ENCODE measurements at regions not wholly inside any gene's neighbourhood (a gene's known extent, or its start where the extent isn't known, plus 50 kb on each side); places are given as distances from the start of the nearest gene placed in this dataset.

DNA sequence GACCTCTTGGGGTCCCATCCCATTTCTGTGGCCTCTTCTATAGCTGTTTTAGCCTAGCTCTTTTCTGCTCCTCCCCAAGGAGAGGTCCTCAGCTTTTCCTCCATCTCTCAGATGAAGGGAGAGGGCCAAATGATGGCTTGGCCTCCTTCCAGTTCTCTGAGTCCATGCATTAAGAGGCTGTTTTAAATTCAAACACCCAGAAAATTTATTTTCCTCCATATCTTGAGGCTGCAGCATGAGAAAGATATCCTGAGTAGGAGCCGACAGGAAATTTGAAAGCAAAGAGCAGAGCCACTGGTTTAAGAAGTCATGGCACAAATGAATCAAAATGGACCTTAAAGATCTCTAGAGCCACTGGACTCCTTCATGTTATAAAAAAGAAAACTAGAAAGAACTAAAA, 558.8 kb downstream of the MID1IP1 start:
- no peak for DNase-seq

DNA sequence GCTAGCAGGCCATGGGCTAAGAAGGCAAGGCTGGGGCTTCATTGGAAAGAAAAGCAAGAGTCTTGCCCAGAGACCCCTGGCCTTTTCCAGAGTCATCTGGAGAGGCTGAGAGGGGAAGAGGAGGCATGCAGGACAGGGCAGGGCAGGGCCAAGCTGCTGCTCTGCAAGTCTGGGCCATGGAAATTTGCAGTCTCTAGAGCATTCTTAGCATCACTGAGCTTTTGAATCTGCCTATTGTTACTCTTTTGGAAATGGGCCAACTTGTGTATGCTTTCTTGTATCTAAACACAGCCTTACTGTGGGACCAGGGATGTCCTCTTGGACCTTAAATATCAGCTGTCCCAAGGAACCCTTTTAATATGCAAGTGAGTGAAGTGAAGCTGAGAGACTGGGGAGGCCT, 560.5 kb downstream of the MID1IP1 start:
- DNase-seq: peak; percentile 0

- no peak for DNase-seq
These were observed 566.2 kb downstream of the MID1IP1 start for GRCh38 chrX:39367416-39367815.

DNA sequence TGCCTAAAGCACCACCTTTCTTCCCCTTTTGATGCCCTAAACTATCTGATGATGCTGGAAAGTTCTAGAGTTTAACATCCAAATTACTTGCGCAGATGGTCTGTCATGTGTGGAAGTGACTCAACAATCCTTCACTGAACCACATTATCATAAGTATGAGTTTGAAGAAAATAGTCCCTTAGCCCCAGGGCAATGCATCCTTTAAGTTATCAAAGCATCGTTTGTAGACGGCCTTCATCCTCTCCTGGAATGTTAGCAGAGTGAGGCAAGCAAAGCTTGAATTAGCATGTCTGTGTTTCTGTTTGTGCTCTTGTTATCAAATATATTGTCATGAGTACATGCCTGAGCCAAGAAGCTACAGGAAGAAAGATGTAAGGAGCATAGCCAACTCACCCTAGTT, 570.9 kb downstream of the MID1IP1 start:
- DNase-seq: no peak

DNA sequence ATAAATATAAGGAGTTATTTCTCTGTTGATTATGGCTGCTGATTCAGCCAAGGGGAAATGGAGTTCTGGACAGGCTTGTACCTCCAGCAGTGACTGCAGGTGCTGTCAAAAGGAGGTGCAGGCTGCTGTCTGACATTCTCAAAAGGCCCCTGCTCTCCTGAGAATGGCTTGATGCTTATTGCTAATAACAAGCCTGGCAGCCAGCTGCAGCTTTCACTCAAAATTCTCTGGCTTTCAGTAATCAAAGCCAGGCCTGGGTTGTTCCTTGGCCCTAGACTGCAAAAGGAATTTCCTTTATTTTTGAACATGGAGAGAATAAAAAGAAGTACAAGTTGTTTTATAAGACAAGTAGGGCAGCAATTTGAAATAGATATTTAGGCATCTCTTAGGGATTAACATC, 575.9 kb downstream of the MID1IP1 start:
- DNase-seq: peak; percentile 1

DNA sequence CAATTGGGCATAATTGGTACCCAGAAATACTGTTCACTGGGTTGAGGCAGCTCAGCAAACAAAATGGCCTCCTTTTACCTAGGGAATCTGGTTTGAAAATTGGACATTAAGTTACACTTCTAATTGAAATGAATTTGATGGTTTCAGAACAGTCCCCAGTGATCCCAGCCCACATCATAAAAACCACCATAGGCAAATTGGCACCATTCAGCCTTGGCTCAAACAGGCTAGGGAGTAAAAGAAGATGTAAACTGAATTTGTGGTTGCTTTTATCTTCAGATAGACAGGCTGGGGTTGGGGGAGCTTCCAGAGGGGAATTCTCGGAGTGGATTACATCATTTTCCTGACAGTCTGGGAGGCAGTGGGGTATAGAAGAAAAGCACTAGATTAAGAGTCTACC, 576.5 kb downstream of the MID1IP1 start:
- no peak for DNase-seq

- no peak for DNase-seq
These were observed 580.2 kb downstream of the MID1IP1 start for GRCh38 chrX:39381422-39381821.

DNA sequence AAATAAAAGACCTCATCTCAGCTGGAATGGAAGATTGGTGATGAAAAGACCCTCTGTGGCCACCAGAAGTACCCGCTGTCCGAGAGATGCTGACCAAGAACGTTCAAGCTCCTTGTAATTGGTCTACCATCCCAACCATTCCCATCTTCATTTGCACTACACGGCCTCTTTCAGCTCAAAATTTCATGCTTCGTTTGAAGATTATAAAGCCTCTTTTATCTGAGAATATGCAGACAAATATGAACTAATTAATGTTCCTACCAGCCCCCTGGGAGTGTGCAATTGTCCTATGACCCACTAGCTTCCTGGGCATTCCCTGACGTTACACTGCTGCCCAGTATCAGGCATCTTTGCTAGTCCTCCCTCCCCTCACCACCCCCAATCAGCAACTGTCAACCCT, 583.7 kb downstream of the MID1IP1 start:
- no peak for DNase-seq

GRCh38 chrX:39388730-39389129, 587.5 kb downstream of the MID1IP1 start:
- peak; percentile 23 for DNase-seq

DNA sequence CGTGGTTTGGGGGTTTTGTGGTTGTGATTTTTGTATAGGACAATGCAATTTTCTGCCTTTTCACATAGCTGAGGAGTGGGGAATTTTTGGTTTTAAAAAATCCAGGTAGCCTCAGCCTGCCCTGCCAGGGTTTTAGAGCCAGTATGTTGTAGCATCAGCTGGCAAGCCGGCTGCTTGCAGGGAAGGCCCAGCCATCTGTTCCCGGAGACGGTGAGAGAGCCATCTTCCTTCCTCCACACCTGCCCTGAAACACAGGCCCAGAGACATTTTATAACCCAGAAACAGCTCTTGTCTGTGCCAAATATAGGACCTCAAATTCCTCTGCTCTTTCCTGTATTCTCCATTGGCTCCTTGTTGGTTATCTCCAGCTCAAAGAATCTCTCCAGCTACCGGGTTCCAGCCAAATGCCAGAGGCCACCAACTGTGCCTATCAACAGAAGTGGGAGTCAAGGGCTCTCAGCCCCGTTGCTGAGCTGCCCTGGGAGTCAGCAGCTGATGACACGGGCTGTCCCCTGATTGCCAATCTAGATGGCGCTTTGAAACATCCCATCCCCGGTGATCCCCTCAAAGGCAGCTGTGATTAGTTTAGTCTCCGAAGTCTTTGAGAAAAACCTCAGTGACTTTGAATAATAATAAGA, 595.2 kb downstream of the MID1IP1 start:
- peak; percentile 16 for DNase-seq

DNA sequence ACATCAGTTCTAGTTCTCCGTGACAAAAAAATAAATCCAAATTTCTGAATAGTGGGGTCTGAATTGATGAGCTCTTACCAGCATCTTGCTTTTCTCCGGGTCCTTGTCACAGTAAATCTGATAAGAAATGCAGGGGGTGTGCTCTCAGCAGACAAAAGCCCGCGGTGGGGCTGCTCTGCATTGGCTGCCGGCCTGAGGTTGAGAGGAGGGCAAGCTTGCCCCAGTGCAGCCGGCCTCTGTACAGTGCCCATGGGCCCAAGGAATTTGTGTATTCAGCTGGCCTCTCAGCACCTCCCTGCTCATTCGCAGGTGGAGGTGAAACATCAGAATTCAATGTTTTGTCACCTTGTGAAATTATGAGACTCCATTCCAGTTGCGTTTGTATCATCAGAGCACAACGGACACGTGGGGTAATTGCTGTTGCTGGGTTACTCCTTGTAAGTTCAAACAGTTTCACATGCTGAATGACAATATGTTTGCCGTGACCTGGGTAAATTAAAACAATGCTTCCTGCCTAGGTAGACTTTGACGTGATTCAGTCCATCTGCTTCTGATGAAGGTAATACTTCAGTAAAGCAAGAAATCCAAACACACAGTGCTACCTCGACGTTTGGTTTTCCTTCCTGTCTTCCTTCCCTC, 596.4 kb downstream of the MID1IP1 start:
- peak; percentile 74 for DNase-seq

DNA sequence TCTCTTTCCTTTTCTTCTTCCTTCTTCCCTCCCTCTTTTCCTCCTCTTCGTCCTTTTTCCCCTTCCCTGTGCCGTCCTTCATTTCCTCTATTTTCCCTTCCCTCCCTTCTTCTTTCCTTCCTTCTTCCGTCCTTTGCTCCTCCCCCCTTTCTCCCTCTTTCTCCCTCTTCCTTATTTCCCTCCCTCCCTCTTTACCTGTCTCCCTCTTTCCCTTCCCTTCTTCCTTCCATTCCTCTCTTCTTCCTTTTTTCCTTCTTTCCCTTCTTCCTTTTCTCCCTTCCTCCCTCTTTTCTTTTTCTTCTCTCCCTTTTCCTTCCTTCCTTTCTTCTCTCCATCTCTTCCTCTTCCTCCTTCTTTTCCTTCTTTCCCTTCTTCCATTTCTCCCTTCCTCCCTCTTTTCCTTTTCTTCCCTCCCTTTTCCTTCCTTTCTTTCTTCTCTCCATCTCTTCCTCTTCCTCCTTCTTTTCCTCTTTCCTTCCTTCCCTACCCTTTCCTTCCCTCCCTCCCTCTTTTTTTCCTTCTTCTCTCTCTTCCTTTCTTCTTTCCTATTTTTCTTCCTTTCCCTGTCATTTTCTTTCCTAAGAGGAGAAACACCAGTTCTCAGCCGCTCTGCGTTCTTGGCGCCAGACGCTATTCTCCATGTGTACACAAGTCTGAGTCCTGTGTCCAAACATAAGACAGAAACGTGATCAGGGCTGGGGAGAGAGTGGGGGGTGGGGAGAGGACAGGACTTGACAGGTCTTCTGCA, 597.1 kb downstream of the MID1IP1 start:
- peak; percentile 40 for DNase-seq

GRCh38 chrX:39398963-39399261, 597.7 kb downstream of the MID1IP1 start:
- no peak for DNase-seq

DNA sequence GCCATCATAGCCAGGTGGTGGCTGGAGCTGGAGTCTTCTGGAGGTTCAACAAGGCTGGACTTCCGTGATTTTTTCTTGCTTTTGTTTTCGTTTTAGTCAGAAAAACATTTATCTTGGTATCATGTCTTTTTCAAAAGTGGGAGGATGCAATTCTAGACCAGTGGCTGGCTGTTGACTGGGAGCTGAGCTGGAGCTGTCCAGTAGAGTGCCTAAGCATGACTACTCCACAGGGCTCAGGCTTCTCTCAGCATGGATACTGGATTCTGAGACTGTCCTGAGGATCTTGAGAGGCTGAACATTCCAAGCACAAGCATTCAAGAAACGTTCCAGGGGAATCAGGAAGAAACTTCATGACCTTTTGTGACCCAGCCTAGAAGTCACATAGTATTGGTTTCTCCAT, 598.1 kb downstream of the MID1IP1 start:
- no peak for DNase-seq

GRCh38 chrX:39401483-39402110, 600.3 kb downstream of the MID1IP1 start:
- DNase-seq: no peak

DNA sequence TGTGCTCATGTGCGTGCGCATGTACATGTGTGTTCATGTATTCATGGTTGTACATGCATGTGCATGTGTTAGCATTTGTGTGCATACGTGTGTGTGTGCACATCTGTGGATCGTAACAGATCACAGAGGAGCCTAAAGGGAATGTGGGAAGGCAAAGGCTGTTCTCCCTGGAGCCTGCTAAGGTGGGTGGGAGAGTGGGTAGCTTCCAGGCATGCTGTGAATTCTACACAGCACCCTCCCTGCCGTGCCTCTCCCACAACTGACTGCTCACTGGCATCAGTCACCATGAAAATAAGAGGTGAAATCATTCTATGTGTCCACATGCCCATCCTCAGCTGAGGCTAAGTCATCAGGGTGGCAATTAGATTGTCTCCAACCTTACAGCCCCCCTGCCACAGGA, 600.9 kb downstream of the MID1IP1 start:
- DNase-seq: no peak

DNA sequence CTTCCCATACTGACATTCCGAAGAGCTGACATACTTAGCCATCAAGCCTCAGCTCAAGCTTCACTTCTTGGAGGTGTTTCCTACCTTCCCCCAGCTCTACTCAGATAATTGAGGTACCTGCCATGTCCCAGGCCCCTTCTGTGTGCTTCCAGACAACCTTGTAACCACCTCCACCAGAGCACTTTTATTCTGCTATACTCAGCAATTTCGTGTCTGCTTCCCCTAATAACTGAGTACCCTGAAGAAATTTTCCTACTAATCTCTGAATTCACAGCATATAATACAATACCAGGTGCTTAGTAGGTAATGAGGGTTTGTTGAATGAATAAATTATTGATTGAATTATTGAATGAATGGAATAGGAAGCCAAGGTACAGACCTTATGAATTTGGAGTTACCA, 605.5 kb downstream of the MID1IP1 start:
- no peak for DNase-seq

DNA sequence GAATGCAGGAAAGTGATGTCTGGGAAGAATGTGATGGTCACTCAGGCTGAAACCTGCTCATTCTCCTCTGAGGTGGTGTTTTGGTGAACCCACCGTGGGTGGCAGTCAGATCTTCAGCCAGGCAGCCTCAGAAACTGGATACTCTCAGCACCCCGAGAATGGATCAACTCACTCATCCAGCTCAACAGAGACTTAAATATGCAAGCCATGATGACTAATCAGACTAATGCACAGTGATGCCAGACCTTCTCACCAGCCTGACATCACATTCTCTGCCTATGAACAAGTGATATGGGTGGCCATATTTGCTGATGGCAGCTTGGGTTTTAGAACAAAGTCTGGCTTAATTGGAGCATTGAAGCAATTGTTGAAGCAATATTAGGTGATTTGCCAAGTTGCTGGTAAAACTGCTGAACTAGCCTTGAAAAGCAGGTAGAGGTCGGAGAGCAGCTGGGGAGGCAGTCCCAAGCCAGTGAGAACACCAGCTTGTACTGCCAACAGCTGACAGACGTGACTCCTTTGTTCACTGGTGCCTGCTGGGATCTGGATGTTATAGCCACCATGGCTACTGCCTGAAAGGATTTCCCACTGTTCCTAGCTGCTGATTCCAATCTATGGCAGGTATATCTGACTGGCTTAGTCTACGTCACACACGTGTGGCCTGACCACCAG, 608.1 kb downstream of the MID1IP1 start:
- DNase-seq: no peak

- no peak for DNase-seq
These were observed 613.1 kb downstream of the MID1IP1 start for GRCh38 chrX:39414290-39414854.

DNA sequence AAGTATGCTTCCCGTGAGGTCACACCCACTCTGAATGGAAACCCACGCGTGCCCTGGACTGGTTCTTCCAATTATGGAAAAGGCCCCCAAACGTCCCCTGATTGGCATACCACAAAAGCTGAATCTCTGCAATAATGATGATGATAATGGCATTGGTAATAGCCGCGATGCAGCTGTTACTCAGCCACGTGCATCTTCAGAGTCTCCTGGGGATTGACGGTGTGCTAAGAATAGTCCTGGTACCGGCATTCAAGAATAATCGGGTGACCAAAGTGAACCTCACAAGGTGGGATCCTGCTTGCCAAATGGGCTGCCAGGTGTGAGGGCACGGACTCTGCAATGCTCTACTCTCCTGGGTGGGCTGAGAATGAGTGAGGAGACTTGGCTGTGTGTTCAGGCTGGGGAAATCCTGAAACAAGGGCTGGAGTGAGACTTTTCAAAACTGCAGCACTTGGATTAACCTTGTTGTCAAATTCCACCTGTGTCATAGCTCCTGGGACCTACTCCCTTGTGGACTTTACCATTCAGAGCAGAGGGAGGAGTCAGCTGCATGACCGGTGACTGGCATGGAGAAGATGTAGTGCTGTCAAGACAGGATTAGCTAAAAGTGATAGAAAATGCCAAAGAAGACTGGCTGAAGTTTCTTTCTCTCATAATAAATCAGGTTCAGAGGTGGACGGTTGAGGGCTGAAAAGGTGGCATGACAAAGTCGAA, 615.4 kb downstream of the MID1IP1 start:
- no peak for DNase-seq

DNA sequence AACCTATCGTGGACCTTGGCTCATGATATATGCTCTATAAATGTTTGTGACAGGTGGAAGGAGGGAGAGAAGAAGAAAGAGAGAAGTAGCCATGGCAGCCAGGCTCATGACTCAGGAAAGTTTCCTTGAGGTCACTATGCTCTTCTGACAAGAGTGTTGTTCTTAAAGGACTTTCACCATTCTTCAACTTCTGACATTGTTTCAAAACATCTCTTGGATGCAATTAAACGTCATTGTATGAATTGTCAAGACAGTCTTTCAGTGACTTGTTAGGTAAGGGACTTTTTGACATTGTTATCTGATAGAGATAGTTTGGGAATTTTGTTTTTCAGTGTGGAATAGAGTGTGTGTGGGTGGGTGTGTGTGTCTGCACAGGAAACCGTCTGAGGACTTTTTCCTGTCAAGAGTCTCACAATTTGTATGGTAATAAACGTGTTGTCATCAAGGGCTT, 617.0 kb downstream of the MID1IP1 start:
- no peak for DNase-seq
